ENCODE measurements at regions not wholly inside any gene's neighbourhood (a gene's known extent, or its start where the extent isn't known, plus 50 kb on each side); places are given as distances from the start of the nearest gene placed in this dataset.
A peak's percentile ranks its signal among the peaks of the same experiment; 100 is the strongest.

GRCh38 chr5:54362434-54362833 lies 52.1 kb upstream of the ARL15 start:
- peaks cover 5 to 27% (median 9%) of the 10 kb centered on the region in 3 donors for H3K27me3 Mint-ChIP-seq
- H3K4me1 Mint-ChIP-seq = peaks cover 3 to 8% (median 5%) of the 10 kb centered on the region in 3 donors
- peaks cover 0 to 5% (median 0%) of the 10 kb centered on the region in 7 donors for H3K9me3 Mint-ChIP-seq
- H3K27ac Mint-ChIP-seq = no peak overlapping the region
- no peak for ATAC-seq (ENCODE audit: low read depth in 2 of 2)
- DNase-seq = no peak
- H3K4me3 Mint-ChIP-seq = no peak overlapping the region
- no peaks in the 10 kb centered on the region for H3K36me3 Mint-ChIP-seq

- ATAC-seq (ENCODE audit: low read depth in 2 of 2) = no peak
- peaks cover 5 to 27% (median 12%) of the 10 kb centered on the region in 3 donors for H3K27me3 Mint-ChIP-seq
- H3K36me3 Mint-ChIP-seq = no peaks in the 10 kb centered on the region
These were observed 51.5 kb upstream of the ARL15 start for GRCh38 chr5:54361691-54362411.

GRCh38 chr5:54360925-54361662 lies 50.7 kb upstream of the ARL15 start:
- H3K9me3 Mint-ChIP-seq = peaks cover 0 to 5% (median 0%) of the 10 kb centered on the region in 7 donors
- H3K4me1 Mint-ChIP-seq = peaks cover 3 to 8% (median 5%) of the 10 kb centered on the region in 3 donors
- DNase-seq (no peak), ATAC-seq (ENCODE audit: low read depth in 2 of 2) (no peak)
- no peaks in the 10 kb centered on the region for H3K36me3 Mint-ChIP-seq
- no peak overlapping the region for H3K27ac Mint-ChIP-seq
- H3K4me3 Mint-ChIP-seq = peak overlapping the region in 1 of 8 donors; percentile 40
- H3K27me3 Mint-ChIP-seq = peaks cover 5 to 28% (median 12%) of the 10 kb centered on the region in 3 donors

More at GRCh38 chr5:54361691-54362411, 51.5 kb upstream of the ARL15 start:
- Mint-ChIP-seq H3K4me3 (peak overlapping the region in 1 of 8 donors; percentile 40), H3K27ac (no peak overlapping the region), H3K4me1 (peaks cover 3 to 8% (median 5%) of the 10 kb centered on the region in 3 donors), H3K9me3 (peaks cover 0 to 5% (median 0%) of the 10 kb centered on the region in 7 donors)
- DNase-seq = no peak
